LoVo (cell line): ENCODE measurements at regions not wholly inside any gene's neighbourhood (a gene's known extent, or its start where the extent isn't known, plus 50 kb on each side); places are given as distances from the start of the nearest gene placed in this dataset.
A peak's percentile ranks its signal among the peaks of the same experiment; 100 is the strongest.

Source experiments
- DNase-seq: peaks from one replicate; pipeline ENCODE4 v3.0.0-alpha.2; 2016; ENCODE audit warnings: low spot score

- DNase-seq, result no peak
Measured at GRCh38 chr1:4959216-4959615, 304.8 kb downstream of the AJAP1 start.

GRCh38 chr1:4957027-4957426, 302.6 kb downstream of the AJAP1 start:
- no peak for DNase-seq

- no peak for DNase-seq
Measured at GRCh38 chr1:4954392-4954791, 300.0 kb downstream of the AJAP1 start.

GRCh38 chr1:4951601-4952000, 297.2 kb downstream of the AJAP1 start:
- DNase-seq, result no peak

GRCh38 chr1:4946343-4946742, 291.9 kb downstream of the AJAP1 start:
- DNase-seq, result no peak

GRCh38 chr1:4944911-4945310, 290.5 kb downstream of the AJAP1 start:
- DNase-seq, result no peak

- no peak for DNase-seq
Measured at GRCh38 chr1:4944072-4944471, 289.7 kb downstream of the AJAP1 start.

GRCh38 chr1:4939266-4939665, 284.9 kb downstream of the AJAP1 start:
- no peak for DNase-seq

- no peak for DNase-seq
Measured at GRCh38 chr1:4937876-4938534, 283.6 kb downstream of the AJAP1 start.

GRCh38 chr1:4935807-4936206, 281.4 kb downstream of the AJAP1 start:
- no peak for DNase-seq

GRCh38 chr1:4933232-4933631, 278.8 kb downstream of the AJAP1 start:
- no peak for DNase-seq

- DNase-seq, result no peak
Measured at GRCh38 chr1:4932311-4933030, 278.1 kb downstream of the AJAP1 start.

- peak; percentile 1 for DNase-seq
Measured at GRCh38 chr1:4931486-4931885, 277.1 kb downstream of the AJAP1 start.

GRCh38 chr1:4928186-4928585, 273.8 kb downstream of the AJAP1 start:
- no peak for DNase-seq

GRCh38 chr1:4924356-4924755, 269.9 kb downstream of the AJAP1 start:
- no peak for DNase-seq

- DNase-seq, result no peak
Measured at GRCh38 chr1:4916610-4917009, 262.2 kb downstream of the AJAP1 start.

- DNase-seq, result no peak
Measured at GRCh38 chr1:4915154-4915553, 260.7 kb downstream of the AJAP1 start.

- DNase-seq, result no peak
Measured at GRCh38 chr1:4908486-4908885, 254.1 kb downstream of the AJAP1 start.

GRCh38 chr1:4894566-4894965, 240.2 kb downstream of the AJAP1 start:
- DNase-seq, result no peak

- no peak for DNase-seq
Measured at GRCh38 chr1:4880626-4881025, 226.2 kb downstream of the AJAP1 start.

- no peak for DNase-seq
Measured at GRCh38 chr1:4877426-4877825, 223.0 kb downstream of the AJAP1 start.

GRCh38 chr1:4871373-4871772, 217.0 kb downstream of the AJAP1 start:
- no peak for DNase-seq

GRCh38 chr1:4868521-4868920, 214.1 kb downstream of the AJAP1 start:
- DNase-seq, result no peak

- DNase-seq, result no peak
Measured at GRCh38 chr1:4856396-4856795, 202.0 kb downstream of the AJAP1 start.
